ENCODE measurements at regions not wholly inside any gene's neighbourhood (a gene's known extent, or its start where the extent isn't known, plus 50 kb on each side); places are given as distances from the start of the nearest gene placed in this dataset.

- TF ChIP-seq CTCF (IDR thresholded peaks at IDR 0.05; ENCODE audit: borderline replicate concordance, extremely low read depth, low read length, poor library complexity, severe bottlenecking) (no peak), EZH2 (IDR thresholded peaks at IDR 0.05; ENCODE audit: borderline replicate concordance, low read depth, low read length, severe bottlenecking) (no peak)
These were observed 663.9 kb upstream of the LRRTM1 start for GRCh38 chr2:80968450-80968849.
